A673 (cell line): ENCODE measurements at regions not wholly inside any gene's neighbourhood (a gene's known extent, or its start where the extent isn't known, plus 50 kb on each side); places are given as distances from the start of the nearest gene placed in this dataset.

Experiments
- BruUV-seq: library from RNA; stranded (reverse); fragments of 400-500 nt; replicated peaks from 2 replicates; lab custom pipeline; 2021; lab: Mats Ljungman, UMichigan
- CTCF ChIA-PET: fragments of 300-600 bp; sonication (Branson Sonifier 250); formaldehyde crosslinking; loops from one replicate; lab custom pipeline; 2022; ENCODE audit warnings: antibody characterized with exemption; lab: Charles Lee
- POLR2A ChIA-PET: fragments of 300-600 bp; sonication (Branson Sonifier 250); formaldehyde crosslinking; loops from one replicate; lab custom pipeline; 2022; ENCODE audit warnings: antibody characterized with exemption; ENCODE audit not compliant: low non-redundant PET; lab: Charles Lee
- DNase-seq: peaks from one replicate; pipeline ENCODE4 v3.0.0-alpha.2; 2015; ENCODE audit warnings: low spot score
- H3K27ac ChIP-seq: fragments of 200-600 bp; sonication (generic); 2 replicates; pipeline ENCODE4 v1.5.1; 2016; ENCODE audit warnings: mixed run types, low read depth, mild to moderate bottlenecking, mixed read lengths, antibody characterized with exemption, low read length; ENCODE audit not compliant: poor library complexity, severe bottlenecking
- H3K27me3 ChIP-seq: fragments of 200-600 bp; sonication (generic); replicated peaks from 2 replicates; pipeline ENCODE4 v1.6.1; 2017; ENCODE audit warnings: mixed run types, low read depth, mild to moderate bottlenecking, mixed read lengths, antibody characterized with exemption, low read length; ENCODE audit not compliant: insufficient read depth, poor library complexity
- H3K36me3 ChIP-seq: fragments of 200-600 bp; sonication (generic); 2 replicates; pipeline ENCODE4 v1.6.1; 2016; ENCODE audit warnings: mixed run types, mild to moderate bottlenecking, mixed read lengths, antibody characterized with exemption, low read length; ENCODE audit not compliant: insufficient read depth, poor library complexity, severe bottlenecking
- H3K4me1 ChIP-seq: fragments of 200-600 bp; sonication (generic); 2 replicates; pipeline ENCODE4 v1.6.1; 2017; ENCODE audit warnings: mixed run types, mild to moderate bottlenecking, mixed read lengths, antibody characterized with exemption, low read length; ENCODE audit not compliant: insufficient read depth, poor library complexity, severe bottlenecking
- H3K4me3 ChIP-seq: fragments of 200-600 bp; sonication (generic); 2 replicates; pipeline ENCODE4 v1.5.1; 2016; ENCODE audit warnings: low read depth, mixed run types, mild to moderate bottlenecking, mixed read lengths, low read length; ENCODE audit not compliant: poor library complexity, severe bottlenecking
- H3K9me3 ChIP-seq: fragments of 200-600 bp; sonication (generic); 2 replicates; pipeline ENCODE4 v1.6.1; 2016; ENCODE audit warnings: mixed run types, low read depth, mild to moderate bottlenecking, mixed read lengths, antibody characterized with exemption, low read length; ENCODE audit not compliant: poor library complexity, severe bottlenecking
- CTCF ChIP-seq: fragments of 300-800, 200-600 bp; sonication (generic); conservative IDR thresholded peaks from 2 replicates; pipeline ENCODE4 v1.5.1; 2017; ENCODE audit warnings: low read depth, mild to moderate bottlenecking, antibody characterized with exemption, low read length, moderate library complexity, mixed read lengths
- EZH2 ChIP-seq: fragments of 200-600 bp; sonication (generic); IDR thresholded peaks from 2 replicates; pipeline ENCODE4 v1.6.1; 2017; ENCODE audit warnings: borderline replicate concordance, low read depth, mild to moderate bottlenecking, mixed read lengths, antibody characterized with exemption, low read length; ENCODE audit not compliant: poor library complexity, severe bottlenecking
- intact Hi-C: fragments of 100-400 bp; cut with micrococcal nuclease; formaldehyde crosslinking; loops from one replicate; pipeline ENCODE4 v1.10.0; 2022; ENCODE audit not compliant: unreplicated experiment

- no peaks in the 10 kb centered on the region for H3K36me3 ChIP-seq
- POLR2A ChIA-PET: no interaction called here
- peak; percentile 78 for DNase-seq
- no peaks in the 10 kb centered on the region for H3K9me3 ChIP-seq
- intact Hi-C loops: loop anchor here (1.0 to 10.0 kb wide), 4 partner anchors 78 to 1536 kb away; partner anchors contain the start of gene MEF2C
- H3K4me1 ChIP-seq: peaks cover 3% of the 10 kb centered on the region
- no peak for TF ChIP-seq EZH2
- peak; percentile 95 for TF ChIP-seq CTCF
- H3K4me3 ChIP-seq: no peak overlapping the region
- no TSS peak for BruUV-seq
- CTCF ChIA-PET: interaction anchor here (1.0 kb wide), 1 partner anchor 1537 kb away, joined by 7 read pairs; no protein-coding TSS in a partner anchor
- H3K27ac ChIP-seq: no peak overlapping the region
- H3K27me3 ChIP-seq: no peaks in the 10 kb centered on the region
Measured at GRCh38 chr5:90264689-90265544, 144.6 kb downstream of the CETN3 start.

GRCh38 chr5:90263102-90263820, 146.3 kb downstream of the CETN3 start:
- ChIA-PET POLR2A (no interaction called here), CTCF (no interaction called here)
- intact Hi-C loops: loop anchor here (10.0 kb wide), 2 partner anchors 338 to 1378 kb away; partner anchors contain the start of gene MEF2C
- no peak overlapping the region for H3K27ac ChIP-seq
- no peak for DNase-seq
- no TSS peak for BruUV-seq
- H3K4me3 ChIP-seq: no peak overlapping the region
- no peaks in the 10 kb centered on the region for H3K9me3 ChIP-seq
- no peak for TF ChIP-seq EZH2
- TF ChIP-seq CTCF: no peak
- H3K4me1 ChIP-seq: peaks cover 4% of the 10 kb centered on the region
- no peaks in the 10 kb centered on the region for H3K27me3 ChIP-seq
- no peaks in the 10 kb centered on the region for H3K36me3 ChIP-seq

GRCh38 chr5:90251447-90251846, 158.1 kb downstream of the CETN3 start:
- Histone ChIP-seq H3K27ac (no peak overlapping the region), H3K36me3 (no peaks in the 10 kb centered on the region), H3K9me3 (no peaks in the 10 kb centered on the region), H3K27me3 (no peaks in the 10 kb centered on the region), H3K4me1 (no peaks in the 10 kb centered on the region), H3K4me3 (no peak overlapping the region)
- intact Hi-C loops: no loop called here
- ChIA-PET POLR2A (no interaction called here), CTCF (no interaction called here)
- no peak for DNase-seq
- TF ChIP-seq EZH2: no peak
- no peak for TF ChIP-seq CTCF
- BruUV-seq: no TSS peak
